ENCODE measurements at regions not wholly inside any gene's neighbourhood (a gene's known extent, or its start where the extent isn't known, plus 50 kb on each side); places are given as distances from the start of the nearest gene placed in this dataset.

GRCh38 chr13:79070343-79070974, 335.6 kb downstream of the RBM26 start:
- Histone ChIP-seq H3K27me3 (ENCODE audit: low read depth) (no peaks in the 10 kb centered on the region), H3K9me3 (replicated peaks) (peaks cover 6% of the 10 kb centered on the region), H3K27ac (replicated peaks) (no peak overlapping the region), H3K4me3 (no peak overlapping the region), H3K36me3 (no peaks in the 10 kb centered on the region), H3K4me1 (no peaks in the 10 kb centered on the region)
- no peak for DNase-seq
- no peak for TF ChIP-seq CTCF (IDR thresholded peaks at IDR 0.05; ENCODE audit: borderline replicate concordance)
- intact Hi-C loops (cut with micrococcal nuclease), result no loop called here

GRCh38 chr13:79062291-79062690, 343.8 kb downstream of the RBM26 start:
- Histone ChIP-seq H3K36me3 (no peaks in the 10 kb centered on the region), H3K4me1 (no peaks in the 10 kb centered on the region), H3K27me3 (ENCODE audit: low read depth) (no peaks in the 10 kb centered on the region), H3K4me3 (no peak overlapping the region), H3K27ac (replicated peaks) (no peak overlapping the region), H3K9me3 (replicated peaks) (no peaks in the 10 kb centered on the region)
- intact Hi-C loops (cut with micrococcal nuclease), result no loop called here
- TF ChIP-seq CTCF (IDR thresholded peaks at IDR 0.05; ENCODE audit: borderline replicate concordance), result no peak
- DNase-seq, result no peak

- Histone ChIP-seq H3K4me3 (no peak overlapping the region), H3K36me3 (no peaks in the 10 kb centered on the region), H3K27me3 (ENCODE audit: low read depth) (no peaks in the 10 kb centered on the region), H3K9me3 (replicated peaks) (no peaks in the 10 kb centered on the region), H3K4me1 (no peaks in the 10 kb centered on the region), H3K27ac (replicated peaks) (no peak overlapping the region)
- no peak for DNase-seq
- intact Hi-C loops (cut with micrococcal nuclease), result no loop called here
- no peak for TF ChIP-seq CTCF (IDR thresholded peaks at IDR 0.05; ENCODE audit: borderline replicate concordance)
Measured at GRCh38 chr13:79060216-79060615, 345.8 kb downstream of the RBM26 start.

GRCh38 chr13:79056706-79057105, 349.3 kb downstream of the RBM26 start:
- no peak for DNase-seq
- no peak for TF ChIP-seq CTCF (IDR thresholded peaks at IDR 0.05; ENCODE audit: borderline replicate concordance)

GRCh38 chr13:79051472-79051871, 354.6 kb downstream of the RBM26 start:
- DNase-seq, result no peak
- Histone ChIP-seq H3K4me1 (no peaks in the 10 kb centered on the region), H3K9me3 (replicated peaks) (peaks cover 8% of the 10 kb centered on the region), H3K27ac (replicated peaks) (no peak overlapping the region), H3K27me3 (ENCODE audit: low read depth) (no peaks in the 10 kb centered on the region), H3K36me3 (no peaks in the 10 kb centered on the region), H3K4me3 (no peak overlapping the region)
- no peak for TF ChIP-seq CTCF (IDR thresholded peaks at IDR 0.05; ENCODE audit: borderline replicate concordance)
- intact Hi-C loops (cut with micrococcal nuclease), result no loop called here

More at GRCh38 chr13:79056706-79057105, 349.3 kb downstream of the RBM26 start:
- intact Hi-C loops (cut with micrococcal nuclease), result no loop called here
- H3K27me3 ChIP-seq (ENCODE audit: low read depth), result no peaks in the 10 kb centered on the region
- H3K4me3 ChIP-seq, result no peak overlapping the region
- no peaks in the 10 kb centered on the region for H3K9me3 ChIP-seq (replicated peaks)
- no peaks in the 10 kb centered on the region for H3K4me1 ChIP-seq
- H3K36me3 ChIP-seq, result no peaks in the 10 kb centered on the region
- H3K27ac ChIP-seq (replicated peaks), result no peak overlapping the region

Data from left ventricle myocardium inferior (tissue), 1 donor.